H7 (cell line): ENCODE measurements at regions not wholly inside any gene's neighbourhood (a gene's known extent, or its start where the extent isn't known, plus 50 kb on each side); places are given as distances from the start of the nearest gene placed in this dataset.

ENCODE experiments used
- DNase-seq: peaks from one replicate; pipeline ENCODE4 v3.0.0; 2012
- H3K27me3 ChIP-seq: 2 replicates; pipeline ENCODE4 v1.6.0; 2011; ENCODE audit warnings: mild to moderate bottlenecking, low read length; ENCODE audit not compliant: control insufficient read depth, insufficient read depth
- H3K36me3 ChIP-seq: replicated peaks from 2 replicates; pipeline ENCODE4 v1.5.1; 2011; ENCODE audit warnings: low read length; ENCODE audit not compliant: control insufficient read depth, insufficient read depth
- H3K4me3 ChIP-seq: 2 replicates; pipeline ENCODE4 v1.5.1; 2011; ENCODE audit warnings: low read depth, mild to moderate bottlenecking, control low read depth, low read length, moderate library complexity; ENCODE audit not compliant: insufficient read depth

GRCh38 chr6:19287928-19288327 is 549.2 kb upstream of the ID4 start:
- H3K27me3 ChIP-seq, result no peaks in the 10 kb centered on the region
- H3K4me3 ChIP-seq, result no peak overlapping the region
- no peak for DNase-seq
- no peaks in the 10 kb centered on the region for H3K36me3 ChIP-seq

GRCh38 chr6:19289457-19289856 is 547.7 kb upstream of the ID4 start:
- Histone ChIP-seq H3K4me3 (no peak overlapping the region), H3K36me3 (no peaks in the 10 kb centered on the region), H3K27me3 (no peaks in the 10 kb centered on the region)
- no peak for DNase-seq

- Histone ChIP-seq H3K4me3 (no peak overlapping the region), H3K27me3 (no peaks in the 10 kb centered on the region), H3K36me3 (no peaks in the 10 kb centered on the region)
- DNase-seq, result no peak
Observed at GRCh38 chr6:19297880-19298279, 539.3 kb upstream of the ID4 start.

- H3K27me3 ChIP-seq, result no peaks in the 10 kb centered on the region
- H3K36me3 ChIP-seq, result no peaks in the 10 kb centered on the region
- no peak for DNase-seq
- H3K4me3 ChIP-seq, result no peak overlapping the region
Observed at GRCh38 chr6:19298421-19298820, 538.7 kb upstream of the ID4 start.

- Histone ChIP-seq H3K4me3 (no peak overlapping the region), H3K36me3 (no peaks in the 10 kb centered on the region), H3K27me3 (no peaks in the 10 kb centered on the region)
- no peak for DNase-seq
Observed at GRCh38 chr6:19299129-19299528, 538.0 kb upstream of the ID4 start.

GRCh38 chr6:19301980-19302379 is 535.2 kb upstream of the ID4 start:
- no peak for DNase-seq
- no peaks in the 10 kb centered on the region for H3K27me3 ChIP-seq
- H3K36me3 ChIP-seq, result no peaks in the 10 kb centered on the region
- no peak overlapping the region for H3K4me3 ChIP-seq

- no peaks in the 10 kb centered on the region for H3K36me3 ChIP-seq
- H3K4me3 ChIP-seq, result no peak overlapping the region
- H3K27me3 ChIP-seq, result no peaks in the 10 kb centered on the region
- DNase-seq, result no peak
Observed at GRCh38 chr6:19303383-19303782, 533.8 kb upstream of the ID4 start.

GRCh38 chr6:19309661-19310060 is 527.5 kb upstream of the ID4 start:
- no peak for DNase-seq
- no peak overlapping the region for H3K4me3 ChIP-seq
- no peaks in the 10 kb centered on the region for H3K27me3 ChIP-seq
- H3K36me3 ChIP-seq, result no peaks in the 10 kb centered on the region

GRCh38 chr6:19311786-19312185 is 525.4 kb upstream of the ID4 start:
- no peak overlapping the region for H3K4me3 ChIP-seq
- H3K27me3 ChIP-seq, result no peaks in the 10 kb centered on the region
- no peak for DNase-seq
- H3K36me3 ChIP-seq, result no peaks in the 10 kb centered on the region

GRCh38 chr6:19312241-19312978 is 524.8 kb upstream of the ID4 start:
- Histone ChIP-seq H3K27me3 (no peaks in the 10 kb centered on the region), H3K4me3 (no peak overlapping the region), H3K36me3 (no peaks in the 10 kb centered on the region)
- DNase-seq, result peak; percentile 19

- no peak overlapping the region for H3K4me3 ChIP-seq
- no peaks in the 10 kb centered on the region for H3K36me3 ChIP-seq
- no peaks in the 10 kb centered on the region for H3K27me3 ChIP-seq
- no peak for DNase-seq
Observed at GRCh38 chr6:19317431-19317986, 519.7 kb upstream of the ID4 start.

- Histone ChIP-seq H3K27me3 (no peaks in the 10 kb centered on the region), H3K36me3 (no peaks in the 10 kb centered on the region), H3K4me3 (no peak overlapping the region)
- no peak for DNase-seq
Observed at GRCh38 chr6:19319005-19319404, 518.2 kb upstream of the ID4 start.

- no peak for DNase-seq
Observed at GRCh38 chr6:19320111-19320581, 517.0 kb upstream of the ID4 start.

GRCh38 chr6:19322691-19323485 is 514.3 kb upstream of the ID4 start:
- DNase-seq, result no peak
- Histone ChIP-seq H3K27me3 (no peaks in the 10 kb centered on the region), H3K4me3 (no peak overlapping the region), H3K36me3 (no peaks in the 10 kb centered on the region)

More at GRCh38 chr6:19320111-19320581, 517.0 kb upstream of the ID4 start:
- Histone ChIP-seq H3K4me3 (no peak overlapping the region), H3K36me3 (no peaks in the 10 kb centered on the region), H3K27me3 (no peaks in the 10 kb centered on the region)

GRCh38 chr6:19324376-19324775 is 512.8 kb upstream of the ID4 start:
- Histone ChIP-seq H3K27me3 (no peaks in the 10 kb centered on the region), H3K4me3 (no peak overlapping the region), H3K36me3 (no peaks in the 10 kb centered on the region)
- no peak for DNase-seq
